ENCODE measurements at regions not wholly inside any gene's neighbourhood (a gene's known extent, or its start where the extent isn't known, plus 50 kb on each side); places are given as distances from the start of the nearest gene placed in this dataset.
"Not testable (repeated sequence)": the region's sequence is repeated elsewhere in the genome, so short reads cannot be mapped to it uniquely, and the experiment has no call there.

- H3K4me3 ChIP-seq (ENCODE audit: low read depth, poor library complexity, severe bottlenecking); DNase-seq (ENCODE audit: low spot score in 2 of 2); intact Hi-C loops (cut with DNase I; ENCODE audit: low total_unique reads): not testable (repeated sequence)
- WGBS, 2 donors = 19 to 28% methylated on average over 6 to 8 of the region's 13 CpGs
Observed at GRCh38 chr16:29094729-29095624, 110.1 kb downstream of the LAT start.

GRCh38 chr16:29094325-29094724 is 109.5 kb downstream of the LAT start:
- 19 to 36% methylated on average over 3 of the region's 3 CpGs for WGBS, 2 donors
- intact Hi-C loops (cut with DNase I; ENCODE audit: low total_unique reads); DNase-seq (ENCODE audit: low spot score in 2 of 2); H3K4me3 ChIP-seq (ENCODE audit: low read depth, poor library complexity, severe bottlenecking): not testable (repeated sequence)

- H3K4me3 ChIP-seq (ENCODE audit: low read depth, poor library complexity, severe bottlenecking); DNase-seq (ENCODE audit: low spot score in 2 of 2); intact Hi-C loops (cut with DNase I; ENCODE audit: low total_unique reads): not testable (repeated sequence)
Observed at GRCh38 chr16:29089679-29090078, 104.8 kb downstream of the LAT start.

- WGBS, 2 donors = 90 to 93% methylated on average over 4 of the region's 4 CpGs
- intact Hi-C loops (cut with DNase I; ENCODE audit: low total_unique reads); DNase-seq (ENCODE audit: low spot score in 2 of 2); H3K4me3 ChIP-seq (ENCODE audit: low read depth, poor library complexity, severe bottlenecking): not testable (repeated sequence)
Observed at GRCh38 chr16:29087673-29088072, 102.8 kb downstream of the LAT start.

GRCh38 chr16:29081829-29082639 is 97.2 kb downstream of the LAT start:
- intact Hi-C loops (cut with DNase I; ENCODE audit: low total_unique reads); DNase-seq (ENCODE audit: low spot score in 2 of 2); H3K4me3 ChIP-seq (ENCODE audit: low read depth, poor library complexity, severe bottlenecking): not testable (repeated sequence)
- 8 to 20% methylated on average over 15 of the region's 74 CpGs for WGBS, 2 donors

- 21 to 35% methylated on average over 30 to 38 of the region's 38 CpGs for WGBS, 2 donors
- peak; percentile 30 to 88 for DNase-seq (ENCODE audit: low spot score in 2 of 2)
- peak overlapping the region; percentile 23 for H3K4me3 ChIP-seq (ENCODE audit: low read depth, poor library complexity, severe bottlenecking)
- intact Hi-C loops (cut with DNase I; ENCODE audit: low total_unique reads) = not testable (repeated sequence)
Observed at GRCh38 chr16:29074554-29075402, 89.9 kb downstream of the LAT start.

- WGBS, 2 donors = no CpG with 5 or more reads among the region's 4 CpGs
- DNase-seq (ENCODE audit: low spot score in 2 of 2); H3K4me3 ChIP-seq (ENCODE audit: low read depth, poor library complexity, severe bottlenecking); intact Hi-C loops (cut with DNase I; ENCODE audit: low total_unique reads): not testable (repeated sequence)
Observed at GRCh38 chr16:29062235-29062634, 77.4 kb downstream of the LAT start.

GRCh38 chr16:29061467-29061921 is 76.6 kb downstream of the LAT start:
- DNase-seq (ENCODE audit: low spot score in 2 of 2); intact Hi-C loops (cut with DNase I; ENCODE audit: low total_unique reads); H3K4me3 ChIP-seq (ENCODE audit: low read depth, poor library complexity, severe bottlenecking): not testable (repeated sequence)
- WGBS, 2 donors = 100% methylated on average over 2 of the region's 7 CpGs; no CpG with 5 or more reads in 1 of the 2 donors

GRCh38 chr16:29060022-29060810 is 75.4 kb downstream of the LAT start:
- intact Hi-C loops (cut with DNase I; ENCODE audit: low total_unique reads); DNase-seq (ENCODE audit: low spot score in 2 of 2); H3K4me3 ChIP-seq (ENCODE audit: low read depth, poor library complexity, severe bottlenecking): not testable (repeated sequence)
- WGBS, 2 donors = 71 to 89% methylated on average over 6 to 8 of the region's 53 CpGs

GRCh38 chr16:29059575-29059974 is 74.7 kb downstream of the LAT start:
- H3K4me3 ChIP-seq (ENCODE audit: low read depth, poor library complexity, severe bottlenecking); DNase-seq (ENCODE audit: low spot score in 2 of 2); intact Hi-C loops (cut with DNase I; ENCODE audit: low total_unique reads): not testable (repeated sequence)
- WGBS, 2 donors = no CpG with 5 or more reads among the region's 5 CpGs
